ENCODE measurements at regions not wholly inside any gene's neighbourhood (a gene's known extent, or its start where the extent isn't known, plus 50 kb on each side); places are given as distances from the start of the nearest gene placed in this dataset.

DNA sequence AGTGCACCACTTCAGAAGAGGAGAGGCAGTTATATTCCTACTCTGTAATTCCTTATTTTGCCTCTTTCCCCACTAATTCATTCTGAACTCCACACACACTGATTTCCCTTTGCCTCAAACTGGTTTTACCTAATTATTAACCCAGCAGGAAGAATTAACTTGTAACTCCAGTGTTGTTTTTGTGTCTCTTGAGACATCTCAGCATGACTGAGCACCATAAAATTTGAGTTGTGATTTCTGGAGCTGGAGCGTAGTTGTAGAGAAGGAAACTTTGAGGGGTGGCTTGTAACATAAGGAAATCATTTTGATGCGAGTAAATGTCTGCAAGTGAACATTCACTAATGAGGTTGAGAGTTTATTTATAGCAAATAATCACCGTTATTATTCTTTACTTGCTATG, 265.2 kb downstream of the TMEM38B start:
- no peak overlapping the region for H3K27ac ChIP-seq
- no peaks in the 10 kb centered on the region for H3K36me3 ChIP-seq
- H3K4me3 ChIP-seq, result no peak overlapping the region
- DNase-seq (ENCODE audit: low spot score) (no peak), ATAC-seq (ENCODE audit: insufficient number of reproducible peaks, low FRiP score, low read depth) (no peak)
- H3K27me3 ChIP-seq (replicated peaks; ENCODE audit: insufficient read depth), result no peaks in the 10 kb centered on the region
- H3K9me3 ChIP-seq, result no peaks in the 10 kb centered on the region
- no peaks in the 10 kb centered on the region for H3K4me1 ChIP-seq (ENCODE audit: control insufficient read depth in 1 of 2, low read depth in 2 of 2)
- TF ChIP-seq, protein P1, sequence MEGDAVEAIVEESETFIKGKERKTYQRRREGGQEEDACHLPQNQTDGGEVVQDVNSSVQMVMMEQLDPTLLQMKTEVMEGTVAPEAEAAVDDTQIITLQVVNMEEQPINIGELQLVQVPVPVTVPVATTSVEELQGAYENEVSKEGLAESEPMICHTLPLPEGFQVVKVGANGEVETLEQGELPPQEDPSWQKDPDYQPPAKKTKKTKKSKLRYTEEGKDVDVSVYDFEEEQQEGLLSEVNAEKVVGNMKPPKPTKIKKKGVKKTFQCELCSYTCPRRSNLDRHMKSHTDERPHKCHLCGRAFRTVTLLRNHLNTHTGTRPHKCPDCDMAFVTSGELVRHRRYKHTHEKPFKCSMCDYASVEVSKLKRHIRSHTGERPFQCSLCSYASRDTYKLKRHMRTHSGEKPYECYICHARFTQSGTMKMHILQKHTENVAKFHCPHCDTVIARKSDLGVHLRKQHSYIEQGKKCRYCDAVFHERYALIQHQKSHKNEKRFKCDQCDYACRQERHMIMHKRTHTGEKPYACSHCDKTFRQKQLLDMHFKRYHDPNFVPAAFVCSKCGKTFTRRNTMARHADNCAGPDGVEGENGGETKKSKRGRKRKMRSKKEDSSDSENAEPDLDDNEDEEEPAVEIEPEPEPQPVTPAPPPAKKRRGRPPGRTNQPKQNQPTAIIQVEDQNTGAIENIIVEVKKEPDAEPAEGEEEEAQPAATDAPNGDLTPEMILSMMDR (IDR thresholded peaks at IDR 0.05), result no peak

DNA sequence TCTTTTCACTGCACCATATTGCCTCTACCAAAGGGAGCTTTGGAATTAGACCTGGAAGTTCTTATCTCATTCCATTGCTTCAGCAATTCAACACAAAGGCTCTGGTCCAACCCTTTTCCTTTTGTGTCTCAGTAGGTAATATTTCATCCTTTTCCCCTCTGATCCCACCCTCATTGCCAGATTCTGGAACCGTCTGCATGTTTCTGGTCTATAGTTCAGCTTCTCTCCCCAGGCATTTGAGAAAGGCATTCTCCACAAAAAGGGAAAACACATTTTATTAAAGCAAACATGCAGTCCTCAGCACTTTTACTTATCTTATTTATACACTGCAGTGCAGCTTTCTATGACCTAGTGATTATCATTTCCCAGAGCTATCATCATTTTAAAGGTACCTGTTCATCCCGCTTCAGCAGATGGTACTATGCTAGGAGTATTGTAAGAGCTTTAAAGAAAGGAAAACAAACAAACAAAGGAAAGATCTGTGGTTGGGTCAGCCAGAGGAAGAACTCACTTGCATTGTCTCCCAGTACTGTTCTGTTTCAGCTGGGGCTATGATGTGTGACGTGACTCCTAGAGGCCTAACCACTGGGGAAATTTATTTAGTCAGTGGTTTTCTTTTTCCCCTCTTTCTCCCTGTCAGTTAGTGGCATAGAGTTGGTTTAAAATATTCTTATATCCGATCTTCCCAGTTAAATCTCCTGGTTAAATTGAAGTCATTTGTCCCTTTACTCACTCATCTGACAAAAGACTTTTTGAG, 269.2 kb downstream of the TMEM38B start:
- TF ChIP-seq, protein P1 (IDR thresholded peaks at IDR 0.05), result no peak
- ATAC-seq (ENCODE audit: insufficient number of reproducible peaks, low FRiP score, low read depth) (no peak), DNase-seq (ENCODE audit: low spot score) (no peak)

DNA sequence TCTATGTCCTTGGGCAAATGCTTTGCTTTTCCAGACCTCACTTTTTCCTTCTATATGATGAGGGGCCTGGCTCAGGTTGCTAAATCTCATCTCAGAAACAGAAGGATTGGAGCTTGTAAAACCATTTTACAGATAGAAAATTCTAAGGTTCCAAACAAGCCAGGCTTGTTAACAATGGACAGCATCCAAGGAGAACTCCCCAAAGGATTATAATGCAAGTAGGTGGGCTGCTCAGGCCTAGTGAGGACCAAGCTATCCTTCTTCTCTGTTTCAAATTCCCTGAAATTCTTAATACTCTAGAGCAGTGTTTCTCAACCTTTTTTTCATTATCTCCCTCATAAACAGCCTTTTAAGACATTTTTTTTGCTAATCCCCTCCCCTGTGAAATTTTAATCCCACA, 269.8 kb downstream of the TMEM38B start:
- ATAC-seq (ENCODE audit: insufficient number of reproducible peaks, low FRiP score, low read depth) (no peak), DNase-seq (ENCODE audit: low spot score) (no peak)
- Histone ChIP-seq H3K27ac (no peak overlapping the region), H3K9me3 (no peaks in the 10 kb centered on the region), H3K4me3 (no peak overlapping the region), H3K4me1 (ENCODE audit: control insufficient read depth in 1 of 2, low read depth in 2 of 2) (no peaks in the 10 kb centered on the region), H3K27me3 (replicated peaks; ENCODE audit: insufficient read depth) (no peaks in the 10 kb centered on the region), H3K36me3 (no peaks in the 10 kb centered on the region)
- TF ChIP-seq, protein P1 (IDR thresholded peaks at IDR 0.05), result no peak

More for the DNA sequence above, 269.2 kb downstream of the TMEM38B start:
- H3K27ac ChIP-seq, result no peak overlapping the region
- H3K4me1 ChIP-seq (ENCODE audit: control insufficient read depth in 1 of 2, low read depth in 2 of 2), result no peaks in the 10 kb centered on the region
- H3K36me3 ChIP-seq, result no peaks in the 10 kb centered on the region
- no peaks in the 10 kb centered on the region for H3K9me3 ChIP-seq
- no peak overlapping the region for H3K4me3 ChIP-seq
- no peaks in the 10 kb centered on the region for H3K27me3 ChIP-seq (replicated peaks; ENCODE audit: insufficient read depth)

DNA sequence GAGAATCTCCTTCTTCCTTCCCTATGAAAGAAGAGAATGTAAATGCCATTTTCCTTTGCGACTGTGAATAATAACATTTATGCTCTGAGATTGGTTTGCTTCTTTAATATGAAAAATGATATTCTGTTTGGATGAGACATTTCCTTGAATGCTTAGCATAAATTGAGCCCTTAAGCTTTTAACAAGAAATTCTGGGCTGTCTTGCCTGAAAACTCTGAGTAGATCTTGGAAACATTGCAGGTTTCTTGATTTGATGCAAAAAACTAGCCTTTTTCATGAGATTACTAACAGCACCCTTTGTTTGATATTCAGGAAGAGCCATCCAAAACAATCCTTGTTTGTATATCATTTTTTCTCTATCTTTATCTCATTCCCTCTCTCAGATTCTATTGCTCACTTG, 272.5 kb downstream of the TMEM38B start:
- no peak for DNase-seq (ENCODE audit: low spot score)
- H3K4me1 ChIP-seq (ENCODE audit: control insufficient read depth in 1 of 2, low read depth in 2 of 2), result no peaks in the 10 kb centered on the region
- H3K36me3 ChIP-seq, result no peaks in the 10 kb centered on the region
- no peaks in the 10 kb centered on the region for H3K27me3 ChIP-seq (replicated peaks; ENCODE audit: insufficient read depth)
- no peak for ATAC-seq (ENCODE audit: insufficient number of reproducible peaks, low FRiP score, low read depth)
- H3K27ac ChIP-seq, result no peak overlapping the region
- TF ChIP-seq, protein P1 (IDR thresholded peaks at IDR 0.05), result no peak
- no peaks in the 10 kb centered on the region for H3K9me3 ChIP-seq
- no peak overlapping the region for H3K4me3 ChIP-seq

DNA sequence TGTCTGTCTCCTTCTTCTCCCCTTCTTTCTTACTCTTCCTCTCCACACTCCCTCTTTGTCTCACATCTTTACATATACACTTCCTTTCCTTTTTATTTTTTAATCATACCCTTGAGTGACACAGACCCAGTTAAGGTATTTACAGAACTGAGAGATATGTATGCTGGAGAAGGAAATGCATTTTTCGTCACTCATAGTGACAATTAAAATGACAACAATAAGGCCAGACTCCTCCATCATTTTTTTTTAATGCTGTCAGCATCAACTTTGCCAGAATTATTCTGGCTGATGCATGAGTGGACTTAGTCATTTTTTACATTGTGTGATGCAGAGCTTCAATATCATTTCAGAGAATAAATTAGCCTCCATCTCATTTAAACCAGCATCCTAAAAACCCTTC, 272.9 kb downstream of the TMEM38B start:
- H3K27me3 ChIP-seq (replicated peaks; ENCODE audit: insufficient read depth), result no peaks in the 10 kb centered on the region
- TF ChIP-seq, protein P1 (IDR thresholded peaks at IDR 0.05), result no peak
- H3K4me1 ChIP-seq (ENCODE audit: control insufficient read depth in 1 of 2, low read depth in 2 of 2), result no peaks in the 10 kb centered on the region

More for the DNA sequence above, 272.9 kb downstream of the TMEM38B start:
- ATAC-seq (ENCODE audit: insufficient number of reproducible peaks, low FRiP score, low read depth) (no peak), DNase-seq (ENCODE audit: low spot score) (no peak)
- Histone ChIP-seq H3K4me3 (no peak overlapping the region), H3K36me3 (no peaks in the 10 kb centered on the region), H3K27ac (no peak overlapping the region), H3K9me3 (no peaks in the 10 kb centered on the region)
